GM19043 (cell line): ENCODE measurements at regions not wholly inside any gene's neighbourhood (a gene's known extent, or its start where the extent isn't known, plus 50 kb on each side); places are given as distances from the start of the nearest gene placed in this dataset.

Source experiments
- ATAC-seq: cut with Tn5 transposase; IDR thresholded peaks from one replicate; pipeline ENCODE4 v1.9.1; 2021; ENCODE audit warnings: low read depth; ENCODE audit not compliant: unreplicated experiment

- no peak for ATAC-seq
Measured at GRCh38 chr2:37833423-37833822, 91.7 kb upstream of the RMDN2 start.

GRCh38 chr2:37836270-37836669 lies 88.8 kb upstream of the RMDN2 start:
- ATAC-seq, result no peak

GRCh38 chr2:37836711-37837110 lies 88.4 kb upstream of the RMDN2 start:
- no peak for ATAC-seq

- no peak for ATAC-seq
Measured at GRCh38 chr2:37837628-37838328, 87.3 kb upstream of the RMDN2 start.

GRCh38 chr2:37838541-37839167 lies 86.4 kb upstream of the RMDN2 start:
- ATAC-seq, result no peak

- ATAC-seq, result no peak
Measured at GRCh38 chr2:37839991-37840390, 85.1 kb upstream of the RMDN2 start.

- no peak for ATAC-seq
Measured at GRCh38 chr2:37842732-37843440, 82.2 kb upstream of the RMDN2 start.

- ATAC-seq, result no peak
Measured at GRCh38 chr2:37843556-37843955, 81.5 kb upstream of the RMDN2 start.

GRCh38 chr2:37846207-37846606 lies 78.9 kb upstream of the RMDN2 start:
- no peak for ATAC-seq

GRCh38 chr2:37847792-37848191 lies 77.3 kb upstream of the RMDN2 start:
- ATAC-seq, result no peak

GRCh38 chr2:37848451-37848850 lies 76.6 kb upstream of the RMDN2 start:
- no peak for ATAC-seq

- ATAC-seq, result no peak
Measured at GRCh38 chr2:37849911-37850310, 75.2 kb upstream of the RMDN2 start.

GRCh38 chr2:37851428-37851827 lies 73.7 kb upstream of the RMDN2 start:
- peak; percentile 29 for ATAC-seq

- ATAC-seq, result peak; percentile 59
Measured at GRCh38 chr2:37851828-37852584, 73.1 kb upstream of the RMDN2 start.

GRCh38 chr2:37852585-37853014 lies 72.5 kb upstream of the RMDN2 start:
- no peak for ATAC-seq

- ATAC-seq, result no peak
Measured at GRCh38 chr2:37854676-37855282, 70.3 kb upstream of the RMDN2 start.

- ATAC-seq, result no peak
Measured at GRCh38 chr2:37855283-37856041, 69.6 kb upstream of the RMDN2 start.

- ATAC-seq, result no peak
Measured at GRCh38 chr2:37856101-37856751, 68.9 kb upstream of the RMDN2 start.
